Neuron (in vitro differentiated cells): ENCODE measurements at regions not wholly inside any gene's neighbourhood (a gene's known extent, or its start where the extent isn't known, plus 50 kb on each side); places are given as distances from the start of the nearest gene placed in this dataset.
"Not testable (repeated sequence)": the region's sequence is repeated elsewhere in the genome, so short reads cannot be mapped to it uniquely, and the experiment has no call there.

Experiments used
- H2AFZ ChIP-seq: one replicate; pipeline ENCODE4 v1.6.1; 2013; ENCODE audit warnings: low read depth, mild to moderate bottlenecking, inconsistent platforms, low read length, moderate library complexity
- H3K27me3 ChIP-seq: one replicate; pipeline ENCODE4 v1.6.1; 2013; ENCODE audit warnings: low read length; ENCODE audit not compliant: insufficient read depth
- H3K36me3 ChIP-seq: one replicate; pipeline ENCODE4 v1.6.1; 2013; ENCODE audit warnings: low read length; ENCODE audit not compliant: insufficient read depth
- H3K4me1 ChIP-seq: one replicate; pipeline ENCODE4 v1.6.1; 2013; ENCODE audit warnings: low read length; ENCODE audit not compliant: insufficient read depth
- H3K4me3 ChIP-seq: 2 replicates; pipeline ENCODE4 v1.5.1; 2013; ENCODE audit warnings: mild to moderate bottlenecking, low read length, moderate library complexity
- H3K9me3 ChIP-seq: one replicate; pipeline ENCODE4 v1.6.1; 2013; ENCODE audit warnings: low read length

DNA sequence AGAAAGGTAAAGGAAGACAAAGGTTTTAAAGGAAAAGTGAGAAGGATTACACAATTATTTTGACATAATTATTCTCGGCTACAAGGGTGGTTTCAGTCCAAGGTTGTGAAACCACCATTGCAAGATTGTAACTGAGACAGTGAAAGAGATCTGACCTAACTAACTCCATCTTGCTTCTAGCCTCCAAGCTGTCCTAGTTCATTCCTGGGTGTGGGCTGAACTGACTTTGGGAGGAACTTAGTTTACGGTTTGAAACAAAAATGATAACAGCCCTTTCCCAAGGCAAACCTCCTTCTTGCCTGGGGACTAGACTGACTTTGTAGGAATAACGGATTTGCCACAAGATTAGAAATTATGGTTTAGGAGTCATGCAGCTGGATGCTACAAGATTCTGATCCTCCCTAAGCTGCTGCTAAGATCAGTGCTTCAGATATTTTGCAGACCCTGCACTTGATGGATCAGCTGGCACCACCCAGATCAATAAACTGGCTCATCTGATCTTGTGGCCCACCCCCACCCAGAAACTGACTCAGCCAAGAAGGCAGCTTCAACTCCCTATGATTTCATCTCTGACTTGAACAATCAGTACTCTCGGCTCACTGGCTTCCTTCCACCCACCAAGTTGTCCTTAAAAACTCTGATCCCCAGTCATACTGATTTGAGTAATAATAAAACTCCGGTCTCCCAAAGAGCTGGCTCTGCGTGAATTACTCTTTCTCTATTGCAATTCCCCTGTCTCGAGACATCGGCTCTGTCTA lies 57.7 kb upstream of the AADACL2 start:
- no peaks in the 10 kb centered on the region for H3K27me3 ChIP-seq
- H3K36me3 ChIP-seq = no peaks in the 10 kb centered on the region
- no peaks in the 10 kb centered on the region for H3K4me1 ChIP-seq
- H3K4me3 ChIP-seq = no peak overlapping the region
- no peak overlapping the region for H2AFZ ChIP-seq
- H3K9me3 ChIP-seq = no peaks in the 10 kb centered on the region

DNA sequence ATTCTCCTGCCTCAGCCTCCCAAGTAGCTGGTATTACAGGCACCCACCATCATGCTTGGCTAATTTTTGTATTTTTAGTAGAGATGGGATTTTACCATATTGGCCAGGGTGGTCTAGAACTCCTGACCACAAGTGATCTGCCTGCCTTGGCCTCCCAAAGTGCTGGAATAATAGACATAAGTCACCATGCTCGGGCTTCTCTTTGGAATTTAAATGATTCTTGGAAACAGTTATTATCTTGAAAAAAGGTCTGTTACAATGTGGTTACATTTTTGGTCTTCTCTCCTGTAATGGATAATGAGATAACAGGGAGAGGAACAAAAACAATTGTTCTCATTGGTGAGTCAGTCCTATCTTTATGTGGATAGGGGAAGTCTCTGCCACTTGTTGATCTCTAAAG lies 59.8 kb upstream of the AADACL2 start:
- H3K36me3 ChIP-seq = no peaks in the 10 kb centered on the region
- H3K27me3 ChIP-seq = no peaks in the 10 kb centered on the region
- no peak overlapping the region for H2AFZ ChIP-seq
- no peaks in the 10 kb centered on the region for H3K9me3 ChIP-seq
- no peaks in the 10 kb centered on the region for H3K4me1 ChIP-seq
- H3K4me3 ChIP-seq = no peak overlapping the region

DNA sequence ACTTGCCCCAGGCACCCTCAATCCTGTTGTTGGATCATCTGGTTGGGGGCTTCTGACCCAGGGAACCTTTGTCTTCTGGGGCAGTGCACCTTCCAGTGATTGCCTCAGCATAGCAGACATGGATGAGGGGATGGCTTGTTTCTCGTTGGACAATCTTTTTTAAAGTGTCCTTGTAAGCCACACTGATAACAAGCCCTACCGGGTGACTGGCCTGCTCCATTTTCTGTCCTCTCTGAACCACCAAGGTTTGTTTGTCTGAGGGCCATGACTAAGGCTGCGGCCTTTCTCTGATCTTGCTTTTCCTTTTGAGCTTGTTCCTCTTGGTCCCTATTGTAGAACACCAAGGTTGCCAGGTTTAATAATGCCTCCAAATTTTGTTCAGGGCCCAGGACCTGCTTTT lies 66.0 kb upstream of the AADACL2 start:
- not testable (repeated sequence) for H3K4me1 ChIP-seq, H3K4me3 ChIP-seq, H3K9me3 ChIP-seq, H2AFZ ChIP-seq, H3K36me3 ChIP-seq, H3K27me3 ChIP-seq

DNA sequence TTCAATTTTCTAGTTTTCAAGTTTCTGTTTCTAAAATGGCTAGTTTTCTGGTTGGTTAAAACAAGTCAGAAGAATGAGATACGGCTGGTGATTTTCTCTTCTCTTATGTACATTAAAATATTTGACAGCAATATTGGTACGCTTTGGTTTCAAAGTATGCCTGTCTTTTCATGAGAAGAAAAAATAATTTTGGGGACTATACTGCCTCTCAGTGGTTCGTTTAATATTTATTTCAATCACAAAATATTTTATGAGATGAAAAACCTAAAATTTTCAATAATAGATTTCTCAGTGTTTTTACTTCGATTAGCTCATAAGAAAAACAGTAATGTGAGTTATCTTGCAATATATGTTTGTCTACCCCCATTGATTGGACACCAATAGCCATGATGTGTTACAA lies 72.8 kb upstream of the AADACL2 start:
- Histone ChIP-seq H3K9me3 (no peaks in the 10 kb centered on the region), H3K27me3 (no peaks in the 10 kb centered on the region), H3K4me3 (no peak overlapping the region), H3K4me1 (no peaks in the 10 kb centered on the region), H2AFZ (no peak overlapping the region), H3K36me3 (no peaks in the 10 kb centered on the region)

DNA sequence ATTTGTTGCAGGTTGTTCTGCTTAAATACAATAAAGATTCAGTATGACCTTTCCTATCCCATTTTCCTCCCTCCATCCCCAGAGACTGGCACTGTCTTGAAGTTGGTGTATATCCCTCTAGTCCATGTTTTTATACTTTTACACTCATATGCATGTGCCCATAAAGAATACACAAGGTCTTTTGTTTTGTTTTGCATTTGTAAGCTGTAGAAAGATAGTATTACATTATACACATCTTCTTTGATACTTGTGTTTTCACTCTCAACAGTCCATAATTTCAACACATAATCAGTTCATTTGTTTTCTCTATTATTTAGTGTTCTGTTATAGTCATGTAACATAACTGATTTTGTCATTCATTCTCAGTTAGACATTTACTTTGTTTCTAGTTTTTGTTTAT lies 88.7 kb upstream of the AADACL2 start:
- no peaks in the 10 kb centered on the region for H3K9me3 ChIP-seq
- H3K4me1 ChIP-seq = no peaks in the 10 kb centered on the region
- no peak overlapping the region for H2AFZ ChIP-seq
- H3K4me3 ChIP-seq = no peak overlapping the region
- no peaks in the 10 kb centered on the region for H3K36me3 ChIP-seq
- H3K27me3 ChIP-seq = no peaks in the 10 kb centered on the region

DNA sequence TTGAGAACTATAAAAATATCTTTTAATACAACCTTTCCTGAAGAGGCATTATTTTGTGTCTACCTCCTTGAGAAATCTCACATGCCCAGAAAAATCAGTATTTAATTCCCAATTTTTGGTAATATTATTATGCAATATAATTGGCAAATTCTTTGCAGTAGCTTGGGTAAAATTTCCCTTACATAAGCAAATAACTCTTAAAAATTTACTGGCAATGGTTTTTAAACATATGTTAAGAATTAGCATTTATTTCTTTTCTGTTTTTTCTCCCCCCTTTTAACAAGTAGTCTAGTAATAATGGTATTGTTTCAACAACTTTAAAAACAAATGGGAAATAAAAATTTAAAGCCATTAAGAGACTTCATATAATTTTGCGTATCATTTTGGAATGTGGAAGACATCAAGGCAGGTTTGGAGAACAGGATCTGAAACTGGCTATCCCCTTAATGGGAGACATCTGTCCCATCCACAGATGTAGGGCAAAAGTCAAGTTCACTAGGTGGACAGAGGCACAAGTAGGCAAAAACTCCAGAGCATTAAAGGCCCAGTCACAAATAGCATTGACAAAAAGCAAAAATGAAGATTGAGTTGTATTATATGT lies 89.6 kb upstream of the AADACL2 start:
- Histone ChIP-seq H3K9me3 (no peaks in the 10 kb centered on the region), H3K27me3 (no peaks in the 10 kb centered on the region), H3K4me3 (no peak overlapping the region), H3K4me1 (no peaks in the 10 kb centered on the region), H3K36me3 (no peaks in the 10 kb centered on the region), H2AFZ (no peak overlapping the region)

DNA sequence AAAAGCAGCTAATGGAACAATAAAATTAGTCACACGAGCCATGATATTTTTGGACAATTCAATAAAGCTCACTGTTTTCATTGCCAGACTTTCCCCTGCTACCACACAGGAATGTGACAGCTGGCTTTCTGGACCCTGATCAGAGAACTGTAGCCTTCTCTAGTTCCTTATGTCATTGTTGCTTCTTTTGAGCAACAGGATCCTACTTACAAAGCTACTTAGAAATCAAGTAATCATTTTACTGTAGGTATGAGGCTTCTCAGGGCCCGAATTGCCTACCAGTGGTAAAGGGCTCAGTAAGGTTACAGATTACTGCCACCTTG lies 94.3 kb upstream of the AADACL2 start:
- H3K27me3 ChIP-seq = no peaks in the 10 kb centered on the region
- H3K4me3 ChIP-seq = no peak overlapping the region
- H2AFZ ChIP-seq = no peak overlapping the region
- H3K9me3 ChIP-seq = no peaks in the 10 kb centered on the region
- H3K36me3 ChIP-seq = no peaks in the 10 kb centered on the region
- no peaks in the 10 kb centered on the region for H3K4me1 ChIP-seq

DNA sequence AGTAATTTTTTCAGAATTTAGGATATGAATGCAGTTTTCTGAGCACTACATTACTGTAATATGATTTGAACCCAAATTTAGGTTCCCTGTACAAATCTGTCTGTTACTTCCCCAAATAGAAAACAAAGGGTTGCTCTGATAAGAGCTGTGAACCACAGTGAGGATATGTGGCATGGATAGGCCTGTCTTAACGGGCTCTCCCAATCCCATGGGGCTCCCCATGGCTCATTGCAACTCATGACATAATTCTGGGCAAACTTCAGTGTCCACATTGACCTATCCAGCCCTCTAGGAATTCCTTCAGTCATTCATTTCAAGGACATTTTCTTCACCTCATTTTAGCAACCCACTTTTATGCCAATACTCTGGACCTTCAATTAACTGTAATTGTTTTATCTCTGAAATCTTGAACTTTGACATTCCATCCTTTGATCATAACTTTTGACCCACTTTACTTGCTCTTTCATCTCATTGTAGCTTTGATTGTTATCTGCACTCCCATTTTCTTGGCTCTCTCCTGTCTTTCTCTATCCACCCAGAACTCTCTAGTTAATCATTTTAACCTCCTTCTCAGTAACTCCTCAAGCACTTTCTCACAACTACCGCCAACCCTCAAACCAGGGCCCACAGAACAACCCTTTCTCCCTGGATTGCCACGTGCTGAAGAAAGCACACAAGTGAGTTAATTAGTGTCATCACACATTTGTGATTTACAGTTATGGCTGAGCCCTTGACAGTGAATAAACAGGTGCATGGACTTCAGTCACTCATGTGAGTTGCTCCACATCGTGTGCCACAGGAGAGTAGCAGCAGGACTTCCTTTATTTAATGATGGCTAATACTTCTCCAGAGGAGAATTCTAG lies 94.9 kb upstream of the AADACL2 start:
- H2AFZ ChIP-seq = no peak overlapping the region
- no peak overlapping the region for H3K4me3 ChIP-seq
- H3K9me3 ChIP-seq = no peaks in the 10 kb centered on the region
- no peaks in the 10 kb centered on the region for H3K27me3 ChIP-seq
- H3K36me3 ChIP-seq = no peaks in the 10 kb centered on the region
- no peaks in the 10 kb centered on the region for H3K4me1 ChIP-seq

DNA sequence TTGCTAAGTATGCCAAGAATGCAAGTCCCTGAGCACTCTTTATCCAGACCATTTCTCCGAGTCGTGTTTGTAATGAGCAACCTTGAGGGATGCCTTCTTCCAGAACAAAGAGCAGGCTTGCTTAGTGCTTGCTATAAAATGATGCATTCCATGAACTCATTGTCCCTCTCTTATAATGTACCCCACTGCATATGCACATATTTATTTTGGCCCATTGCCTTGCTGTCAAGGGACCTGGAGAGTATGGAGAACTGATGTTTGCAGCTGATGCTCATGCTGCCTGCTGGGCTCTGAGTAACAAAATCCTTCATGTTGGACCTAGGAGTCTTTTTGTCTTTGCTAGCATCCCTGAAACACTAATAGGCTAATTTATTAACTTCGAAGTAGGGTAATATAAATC lies 97.8 kb upstream of the AADACL2 start:
- Histone ChIP-seq H3K4me1 (no peaks in the 10 kb centered on the region), H3K9me3 (no peaks in the 10 kb centered on the region), H3K27me3 (no peaks in the 10 kb centered on the region), H3K4me3 (no peak overlapping the region), H3K36me3 (no peaks in the 10 kb centered on the region), H2AFZ (no peak overlapping the region)

DNA sequence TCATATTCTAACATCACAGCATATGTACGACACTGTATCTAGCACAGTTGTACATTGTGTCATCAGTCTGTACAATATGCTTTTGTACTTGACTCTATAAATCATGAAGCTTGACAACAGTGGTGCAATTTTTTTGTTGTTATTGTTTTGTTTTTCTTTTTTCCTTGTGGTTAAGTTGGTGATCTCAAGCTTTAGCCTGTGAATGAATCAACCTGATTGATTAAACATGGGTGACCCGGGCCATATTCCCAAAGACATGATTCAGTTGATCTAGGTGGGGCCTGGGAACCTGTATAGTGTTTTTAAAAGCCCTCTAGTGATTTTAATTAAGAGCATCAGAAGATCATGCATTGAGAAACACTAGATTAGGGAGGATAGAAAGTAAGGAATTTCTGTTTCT lies 101.8 kb upstream of the AADACL2 start:
- Histone ChIP-seq H3K27me3 (no peaks in the 10 kb centered on the region), H3K4me1 (no peaks in the 10 kb centered on the region), H3K36me3 (no peaks in the 10 kb centered on the region), H3K9me3 (no peaks in the 10 kb centered on the region), H2AFZ (no peak overlapping the region), H3K4me3 (no peak overlapping the region)

DNA sequence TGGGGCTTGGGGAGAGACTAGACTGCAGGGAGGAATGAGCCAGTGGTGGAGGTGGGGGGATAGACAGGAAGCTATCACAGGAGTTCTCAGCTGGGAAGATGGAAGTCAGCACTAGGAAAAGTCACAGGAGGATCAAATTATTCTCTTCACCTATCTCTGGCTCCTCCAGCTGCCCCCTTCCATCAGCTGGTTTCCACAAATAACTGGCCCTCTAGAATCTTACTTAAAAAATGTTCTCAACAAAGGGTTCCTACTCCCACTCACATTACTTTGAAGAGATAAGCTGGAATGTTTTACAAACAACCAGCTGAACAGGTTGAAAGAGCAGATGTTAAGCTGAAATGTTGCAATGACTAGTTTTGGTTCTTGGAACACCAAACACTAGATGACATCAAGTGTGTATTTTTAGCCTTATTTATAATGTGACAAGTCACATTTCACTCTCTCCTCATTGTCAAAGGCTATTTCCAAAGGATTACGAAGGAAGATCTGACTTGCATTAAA lies 102.7 kb upstream of the AADACL2 start:
- H3K27me3 ChIP-seq = no peaks in the 10 kb centered on the region
- H3K9me3 ChIP-seq = no peaks in the 10 kb centered on the region
- no peak overlapping the region for H3K4me3 ChIP-seq
- no peaks in the 10 kb centered on the region for H3K36me3 ChIP-seq
- no peaks in the 10 kb centered on the region for H3K4me1 ChIP-seq
- no peak overlapping the region for H2AFZ ChIP-seq

DNA sequence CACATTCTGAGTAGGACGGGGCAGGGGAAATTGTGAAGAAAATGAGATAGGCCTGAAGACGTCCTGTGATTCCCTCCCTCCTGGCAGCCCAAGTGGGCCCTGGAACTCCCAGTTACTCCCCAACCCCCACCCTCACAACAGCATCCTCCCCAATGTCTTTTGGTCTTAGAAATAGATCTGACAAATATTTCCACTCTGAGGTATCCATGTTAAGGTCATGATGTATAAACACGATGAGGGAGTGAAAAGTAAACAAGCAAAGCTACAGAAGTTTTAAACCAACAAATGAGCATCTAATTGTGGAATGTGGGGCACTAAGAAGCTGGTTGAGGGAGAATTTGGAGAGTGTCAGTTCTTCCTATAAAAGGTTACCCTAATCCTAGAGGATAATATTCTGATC lies 103.7 kb upstream of the AADACL2 start:
- Histone ChIP-seq H3K9me3 (no peaks in the 10 kb centered on the region), H2AFZ (no peak overlapping the region), H3K4me3 (no peak overlapping the region), H3K27me3 (no peaks in the 10 kb centered on the region), H3K36me3 (no peaks in the 10 kb centered on the region), H3K4me1 (no peaks in the 10 kb centered on the region)

DNA sequence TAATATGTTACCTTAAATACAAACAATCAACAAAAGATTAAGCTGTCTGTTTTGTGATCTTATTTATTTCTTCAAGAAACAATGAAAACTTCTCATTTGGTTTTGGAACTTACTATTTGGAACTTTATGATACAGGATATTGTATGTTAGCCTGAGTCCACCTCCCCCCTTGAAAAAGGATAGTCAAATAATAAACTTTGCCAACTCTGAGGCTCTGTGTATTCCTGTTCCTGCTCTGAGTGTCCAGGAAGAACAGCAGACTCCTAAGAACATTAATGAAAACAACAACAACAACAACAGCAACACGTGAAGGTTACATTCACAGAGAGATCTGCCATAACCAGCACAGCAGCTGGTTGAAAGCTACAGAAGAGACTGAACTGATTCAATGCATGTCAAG lies 108.1 kb upstream of the AADACL2 start:
- Histone ChIP-seq H3K27me3 (no peaks in the 10 kb centered on the region), H3K4me1 (no peaks in the 10 kb centered on the region), H3K36me3 (no peaks in the 10 kb centered on the region), H2AFZ (no peak overlapping the region), H3K9me3 (no peaks in the 10 kb centered on the region), H3K4me3 (no peak overlapping the region)
